ENCODE measurements at regions not wholly inside any gene's neighbourhood (a gene's known extent, or its start where the extent isn't known, plus 50 kb on each side); places are given as distances from the start of the nearest gene placed in this dataset.
"Not testable (repeated sequence)": the region's sequence is repeated elsewhere in the genome, so short reads cannot be mapped to it uniquely, and the experiment has no call there.

DNA sequence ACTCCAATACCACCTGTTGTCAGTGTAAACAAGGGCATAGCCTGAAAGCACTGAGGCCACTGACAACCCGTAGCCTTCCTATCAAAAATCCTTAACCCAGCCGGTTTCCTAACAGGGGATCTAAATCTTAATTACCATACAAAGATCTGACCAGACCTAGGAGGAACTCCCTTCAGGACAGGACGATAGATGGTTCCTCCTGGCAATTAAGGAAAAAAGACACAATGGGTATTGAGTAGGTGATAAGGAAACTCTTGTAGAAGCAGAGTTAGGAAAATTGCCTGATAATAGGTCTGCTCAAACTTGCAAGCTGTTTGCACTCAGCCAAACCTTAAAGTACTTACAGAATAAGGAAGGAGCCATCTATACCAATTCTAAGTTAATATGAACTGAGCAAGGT, 1517.3 kb upstream of the RAG2 start:
- not testable (repeated sequence) for H3K4me1 ChIP-seq (ENCODE audit: insufficient read depth, low read length); H3K27ac ChIP-seq (ENCODE audit: low read depth, low read length); H3K4me3 ChIP-seq (ENCODE audit: low read length); H3K36me3 ChIP-seq (ENCODE audit: insufficient read depth, low read length); H3K27me3 ChIP-seq (ENCODE audit: insufficient read depth, low read length); H3K9me3 ChIP-seq (ENCODE audit: insufficient read depth, low read depth, low read length); H3K9ac ChIP-seq (ENCODE audit: low read depth, low read length)
- 60% methylated on average over 3 of the region's 3 CpGs for WGBS

DNA sequence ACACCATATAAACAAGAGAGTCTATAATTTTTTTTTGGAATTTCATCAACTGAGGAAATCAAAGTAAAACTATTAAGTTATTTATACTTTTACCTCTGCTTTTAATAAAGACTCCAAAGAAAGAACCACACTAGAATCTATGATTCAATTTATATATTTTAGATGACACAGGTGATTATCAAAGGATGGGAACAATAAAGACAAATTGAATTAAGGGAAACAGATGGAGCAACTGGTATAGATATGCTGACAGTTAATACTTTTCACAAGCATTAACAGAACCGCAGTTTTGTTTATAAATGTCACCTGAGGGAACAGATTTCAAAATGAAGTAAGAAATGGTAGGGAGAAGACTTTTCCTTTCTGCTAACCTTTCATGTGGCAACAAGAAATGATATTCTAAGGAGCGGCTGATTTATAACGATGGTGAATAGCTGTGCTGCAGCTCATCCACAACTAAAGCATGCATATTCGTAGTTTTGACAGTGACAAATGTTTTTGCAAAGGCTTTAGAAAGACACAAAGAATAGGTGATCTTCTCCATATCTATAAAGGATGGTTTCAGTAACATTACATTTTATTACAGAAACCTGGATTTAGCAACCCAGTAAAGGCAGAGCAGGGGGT, 1502.9 kb upstream of the RAG2 start:
- H3K4me1 ChIP-seq (ENCODE audit: insufficient read depth, low read length): peaks cover 4% of the 10 kb centered on the region; the same call in 1 of the 2 replicates
- no peaks in the 10 kb centered on the region for H3K27me3 ChIP-seq (ENCODE audit: insufficient read depth, low read length)
- no peaks in the 10 kb centered on the region for H3K9me3 ChIP-seq (ENCODE audit: insufficient read depth, low read depth, low read length)
- H3K9ac ChIP-seq (ENCODE audit: low read depth, low read length): no peak overlapping the region
- no peak overlapping the region for H3K27ac ChIP-seq (ENCODE audit: low read depth, low read length)
- H3K4me3 ChIP-seq (ENCODE audit: low read length): no peak overlapping the region
- no peaks in the 10 kb centered on the region for H3K36me3 ChIP-seq (ENCODE audit: insufficient read depth, low read length)
- 82% methylated on average over 4 of the region's 4 CpGs for WGBS

DNA sequence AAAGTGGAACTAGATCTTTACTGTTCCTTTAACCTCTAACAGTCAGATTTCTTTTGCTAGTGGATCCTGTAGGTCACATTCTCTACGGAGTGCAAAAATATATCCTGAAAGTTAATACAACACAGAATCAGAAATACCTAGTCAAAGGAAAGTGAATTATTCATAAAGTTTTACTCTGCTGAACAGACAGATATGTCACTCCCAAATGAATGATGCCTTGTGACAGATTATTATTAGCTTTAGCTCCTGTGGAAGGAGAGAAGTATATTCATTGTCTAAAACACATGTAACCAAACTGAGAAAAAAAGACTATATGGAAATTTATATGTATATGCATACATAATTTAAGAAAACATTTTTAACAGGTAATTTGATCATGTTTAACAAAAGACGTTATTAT, 1497.2 kb upstream of the RAG2 start:
- 100% methylated on average over 1 of the region's 2 CpGs for WGBS

GRCh38 chr11:38089726-38090125, 1491.7 kb upstream of the RAG2 start:
- Histone ChIP-seq H3K4me1 (ENCODE audit: insufficient read depth, low read length) (no peaks in the 10 kb centered on the region), H3K9me3 (ENCODE audit: insufficient read depth, low read depth, low read length) (peaks cover 28% of the 10 kb centered on the region), H3K9ac (ENCODE audit: low read depth, low read length) (no peak overlapping the region), H3K27ac (ENCODE audit: low read depth, low read length) (no peak overlapping the region; the same call in 1 of the 2 replicates), H3K36me3 (ENCODE audit: insufficient read depth, low read length) (no peaks in the 10 kb centered on the region), H3K4me3 (ENCODE audit: low read length) (no peak overlapping the region), H3K27me3 (ENCODE audit: insufficient read depth, low read length) (no peaks in the 10 kb centered on the region)
- 89% methylated on average over 7 of the region's 7 CpGs for WGBS

More for the DNA sequence above, 1497.2 kb upstream of the RAG2 start:
- no peak overlapping the region for H3K4me3 ChIP-seq (ENCODE audit: low read length)
- H3K4me1 ChIP-seq (ENCODE audit: insufficient read depth, low read length): no peaks in the 10 kb centered on the region
- no peaks in the 10 kb centered on the region for H3K27me3 ChIP-seq (ENCODE audit: insufficient read depth, low read length)
- no peak overlapping the region for H3K27ac ChIP-seq (ENCODE audit: low read depth, low read length)
- peaks cover 15% of the 10 kb centered on the region for H3K9me3 ChIP-seq (ENCODE audit: insufficient read depth, low read depth, low read length)
- H3K36me3 ChIP-seq (ENCODE audit: insufficient read depth, low read length): no peaks in the 10 kb centered on the region
- no peak overlapping the region for H3K9ac ChIP-seq (ENCODE audit: low read depth, low read length)

- 97% methylated on average over 3 of the region's 3 CpGs for WGBS
- Histone ChIP-seq H3K4me3 (ENCODE audit: low read length) (no peak overlapping the region), H3K27ac (ENCODE audit: low read depth, low read length) (no peak overlapping the region), H3K4me1 (ENCODE audit: insufficient read depth, low read length) (no peaks in the 10 kb centered on the region), H3K9ac (ENCODE audit: low read depth, low read length) (no peak overlapping the region), H3K9me3 (ENCODE audit: insufficient read depth, low read depth, low read length) (no peaks in the 10 kb centered on the region), H3K27me3 (ENCODE audit: insufficient read depth, low read length) (no peaks in the 10 kb centered on the region), H3K36me3 (ENCODE audit: insufficient read depth, low read length) (no peaks in the 10 kb centered on the region)
Observed at GRCh38 chr11:38060920-38061319, 1462.9 kb upstream of the RAG2 start.

GRCh38 chr11:38060136-38060535, 1462.1 kb upstream of the RAG2 start:
- H3K9ac ChIP-seq (ENCODE audit: low read depth, low read length): no peak overlapping the region
- H3K36me3 ChIP-seq (ENCODE audit: insufficient read depth, low read length): no peaks in the 10 kb centered on the region
- 95% methylated on average over 3 of the region's 3 CpGs for WGBS
- H3K27me3 ChIP-seq (ENCODE audit: insufficient read depth, low read length): no peaks in the 10 kb centered on the region
- H3K27ac ChIP-seq (ENCODE audit: low read depth, low read length): no peak overlapping the region
- no peak overlapping the region for H3K4me3 ChIP-seq (ENCODE audit: low read length)
- H3K4me1 ChIP-seq (ENCODE audit: insufficient read depth, low read length): no peaks in the 10 kb centered on the region
- H3K9me3 ChIP-seq (ENCODE audit: insufficient read depth, low read depth, low read length): no peaks in the 10 kb centered on the region

DNA sequence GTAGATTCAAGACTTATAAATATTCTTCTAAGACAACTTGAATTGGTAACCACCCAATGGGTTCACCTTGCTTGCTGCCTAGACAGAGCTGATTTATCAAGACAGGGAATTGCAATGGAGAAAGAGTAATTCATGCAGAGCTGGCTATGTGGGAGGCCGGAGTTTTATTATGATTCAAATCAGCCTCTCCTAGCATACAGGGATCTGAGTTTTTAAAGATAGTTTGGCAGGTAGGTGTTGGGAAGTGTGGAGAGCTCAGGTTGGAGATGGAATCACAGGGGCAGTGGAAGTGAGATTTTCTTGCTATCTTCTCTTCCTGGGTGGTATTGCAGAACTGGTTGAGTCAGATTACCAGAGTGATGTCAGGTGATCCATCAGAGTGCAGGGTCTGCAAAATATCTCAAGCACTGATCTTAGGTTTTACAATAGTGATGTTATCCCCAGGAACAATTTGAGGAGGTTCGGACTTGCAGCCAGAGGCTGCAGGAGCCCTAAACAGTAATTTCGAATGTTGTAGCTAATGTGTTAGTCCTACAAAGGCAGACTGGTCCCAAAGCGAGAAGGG, 1448.6 kb upstream of the RAG2 start:
- 91% methylated on average over 4 of the region's 4 CpGs for WGBS
- Histone ChIP-seq H3K4me1 (ENCODE audit: insufficient read depth, low read length) (peaks cover 44% of the 10 kb centered on the region), H3K4me3 (ENCODE audit: low read length) (no peak overlapping the region), H3K27ac (ENCODE audit: low read depth, low read length) (peak overlapping the region; percentile 23; the same call in 1 of the 2 replicates), H3K9me3 (ENCODE audit: insufficient read depth, low read depth, low read length) (no peaks in the 10 kb centered on the region), H3K36me3 (ENCODE audit: insufficient read depth, low read length) (no peaks in the 10 kb centered on the region), H3K9ac (ENCODE audit: low read depth, low read length) (no peak overlapping the region), H3K27me3 (ENCODE audit: insufficient read depth, low read length) (no peaks in the 10 kb centered on the region)

DNA sequence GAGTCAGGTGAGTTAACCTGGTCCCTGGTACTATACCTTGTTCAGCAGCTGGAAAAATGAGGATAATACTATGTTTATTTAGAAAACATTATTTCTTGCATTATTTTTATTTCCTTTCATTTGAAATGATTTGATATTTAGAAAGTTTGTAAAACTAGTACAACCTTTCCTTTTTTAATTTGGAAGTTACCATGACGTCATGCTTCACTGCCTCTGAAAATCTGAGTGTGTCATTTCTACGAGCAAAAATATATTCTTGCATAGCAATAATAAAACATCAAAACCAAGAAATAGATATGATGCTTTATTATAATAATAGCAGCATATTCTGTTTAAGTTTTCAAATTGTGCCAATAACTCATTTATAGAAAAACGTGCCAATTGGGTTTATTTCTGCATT, 1445.0 kb upstream of the RAG2 start:
- WGBS: no CpG with 5 or more reads among the region's 3 CpGs
- Histone ChIP-seq H3K36me3 (ENCODE audit: insufficient read depth, low read length) (no peaks in the 10 kb centered on the region), H3K27ac (ENCODE audit: low read depth, low read length) (no peak overlapping the region), H3K4me3 (ENCODE audit: low read length) (no peak overlapping the region), H3K9me3 (ENCODE audit: insufficient read depth, low read depth, low read length) (no peaks in the 10 kb centered on the region), H3K27me3 (ENCODE audit: insufficient read depth, low read length) (no peaks in the 10 kb centered on the region), H3K4me1 (ENCODE audit: insufficient read depth, low read length) (peaks cover 23% of the 10 kb centered on the region), H3K9ac (ENCODE audit: low read depth, low read length) (no peak overlapping the region)

DNA sequence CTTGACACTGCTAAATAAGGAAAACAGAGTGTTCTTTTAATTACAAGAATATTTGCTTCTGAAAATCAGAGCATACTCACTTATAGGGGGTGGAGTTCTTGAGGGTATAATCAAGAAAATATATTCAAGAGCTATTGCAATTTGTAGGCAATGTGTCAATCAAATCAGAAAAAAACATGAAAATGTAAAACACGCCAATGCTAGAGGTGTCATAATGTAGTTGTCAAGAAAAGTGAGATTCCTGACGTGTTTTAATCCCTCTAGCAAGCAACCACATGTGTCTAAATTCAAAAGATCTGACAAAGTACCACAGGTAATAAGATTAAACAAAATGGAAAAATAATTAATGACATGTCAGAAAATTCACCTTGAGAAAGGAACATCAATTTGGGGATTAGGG, 1440.7 kb upstream of the RAG2 start:
- Histone ChIP-seq H3K9me3 (ENCODE audit: insufficient read depth, low read depth, low read length) (no peaks in the 10 kb centered on the region), H3K27ac (ENCODE audit: low read depth, low read length) (no peak overlapping the region), H3K4me1 (ENCODE audit: insufficient read depth, low read length) (no peaks in the 10 kb centered on the region), H3K36me3 (ENCODE audit: insufficient read depth, low read length) (no peaks in the 10 kb centered on the region), H3K27me3 (ENCODE audit: insufficient read depth, low read length) (no peaks in the 10 kb centered on the region), H3K4me3 (ENCODE audit: low read length) (no peak overlapping the region), H3K9ac (ENCODE audit: low read depth, low read length) (no peak overlapping the region)
- 100% methylated on average over 1 of the region's 2 CpGs for WGBS

GRCh38 chr11:38019072-38019775, 1421.2 kb upstream of the RAG2 start:
- Histone ChIP-seq H3K4me1 (ENCODE audit: insufficient read depth, low read length) (no peaks in the 10 kb centered on the region), H3K9ac (ENCODE audit: low read depth, low read length) (no peak overlapping the region), H3K27me3 (ENCODE audit: insufficient read depth, low read length) (no peaks in the 10 kb centered on the region), H3K36me3 (ENCODE audit: insufficient read depth, low read length) (no peaks in the 10 kb centered on the region), H3K4me3 (ENCODE audit: low read length) (no peak overlapping the region), H3K27ac (ENCODE audit: low read depth, low read length) (no peak overlapping the region), H3K9me3 (ENCODE audit: insufficient read depth, low read depth, low read length) (peaks cover 2% of the 10 kb centered on the region; the same call in 1 of the 2 replicates)
- 98% methylated on average over 5 of the region's 5 CpGs for WGBS

GRCh38 chr11:38014405-38014804, 1416.4 kb upstream of the RAG2 start:
- Histone ChIP-seq H3K27ac (ENCODE audit: low read depth, low read length) (no peak overlapping the region), H3K9me3 (ENCODE audit: insufficient read depth, low read depth, low read length) (no peaks in the 10 kb centered on the region), H3K4me3 (ENCODE audit: low read length) (no peak overlapping the region)

More at GRCh38 chr11:38014405-38014804, 1416.4 kb upstream of the RAG2 start:
- Histone ChIP-seq H3K4me1 (ENCODE audit: insufficient read depth, low read length) (no peaks in the 10 kb centered on the region), H3K9ac (ENCODE audit: low read depth, low read length) (no peak overlapping the region), H3K27me3 (ENCODE audit: insufficient read depth, low read length) (no peaks in the 10 kb centered on the region), H3K36me3 (ENCODE audit: insufficient read depth, low read length) (no peaks in the 10 kb centered on the region)
- WGBS: 97% methylated on average over 1 of the region's 1 CpG
